Ovary (tissue), 7 donors: ENCODE measurements at regions not wholly inside any gene's neighbourhood (a gene's known extent, or its start where the extent isn't known, plus 50 kb on each side); places are given as distances from the start of the nearest gene placed in this dataset.

Experiments
- DNase-seq, 5 donors: peaks; one replicate each; pipeline ENCODE4 v3.0.0-alpha.2; 2019 to 2020
- H3K27ac ChIP-seq, 2 donors: fragments of 200-600 bp; one replicate each; pipeline versions ENCODE4 v1.5.1 to v1.8.0; 2019 to 2022
- H3K27me3 ChIP-seq: fragments of 200-600 bp; one replicate; pipeline ENCODE4 v1.8.0; 2022
- H3K36me3 ChIP-seq: fragments of 200-600 bp; sonication (generic); one replicate; pipeline ENCODE4 v1.5.1; 2019
- H3K4me1 ChIP-seq: one replicate; pipeline ENCODE4 v1.8.1; 2013; ENCODE audit warnings: mild to moderate bottlenecking, moderate library complexity; ENCODE audit not compliant: insufficient read depth
- H3K4me3 ChIP-seq: fragments of 200-600 bp; sonication (generic); one replicate; pipeline ENCODE4 v1.5.1; 2017
- H3K9me3 ChIP-seq, 2 donors: fragments of 200-600 bp in 1 of 2; sonication (generic) in 1 of 2; one replicate each; pipeline versions ENCODE4 v1.5.1 to v1.8.1; 2013 to 2019; ENCODE audit warnings: mild to moderate bottlenecking in 1 of 2, moderate library complexity in 1 of 2
- CTCF ChIP-seq, 3 donors: fragments of 450-650 bp in 2 of 3; fragments of 200-600 bp in 1 of 3; IDR thresholded peaks; one replicate each; pipeline versions ENCODE4 v1.5.1 to v1.8.0; 2016 to 2022; ENCODE audit warnings: antibody characterized with exemption in 3 of 3, mild to moderate bottlenecking in 1 of 3
- EP300 ChIP-seq: sonication (generic); formaldehyde crosslinking; IDR thresholded peaks from one replicate; pipeline ENCODE4 v1.6.1; 2017; ENCODE audit warnings: antibody characterized with exemption
- POLR2A ChIP-seq: fragments of 450-650 bp; IDR thresholded peaks from one replicate; pipeline ENCODE4 v1.6.1; 2017; ENCODE audit warnings: antibody characterized with exemption, mild to moderate bottlenecking, moderate library complexity
- WGBS, 3 donors: extraction: QIAGEN DNeasy Blood & Tissue Kit in 1 of 3; methylation state at CpG; one replicate each; pipeline versions ENCODE4 v1.1.5 to v1.1.7; 2013 to 2017; 5-methylcytosine and 5-hydroxymethylcytosine counted together
- intact Hi-C, 4 donors: fragments of 100-400 bp; cut with DNase I; formaldehyde crosslinking; loops; one replicate each; pipeline versions ENCODE4 v1.11.0 to v1.15.1; 2022 to 2023
- donor health status: DM: no; HTN: no; CAD: no; lungs with moderate emphysema.
- donor health status: DM: no; HTN: no; CAD: no.
- donor health status: Bipolar disorder and iron deficiency.
- donor health status: DM: no; HTN: no; CAD: no.
- donor health status: DM: yes; HTN: yes; CAD: no.

- H3K27me3 ChIP-seq: no peaks in the 10 kb centered on the region
- no peak for DNase-seq
- no peaks in the 10 kb centered on the region for H3K36me3 ChIP-seq
- no peaks in the 10 kb centered on the region for H3K9me3 ChIP-seq
- TF ChIP-seq EP300 (no peak), POLR2A (no peak), CTCF (IDR thresholded peaks at IDR 0.05) (no peak)
- no peak overlapping the region for H3K4me3 ChIP-seq
- peaks cover 3% of the 10 kb centered on the region for H3K4me1 ChIP-seq
- intact Hi-C loops: no loop called here
- H3K27ac ChIP-seq: no peak overlapping the region
These were observed 775.0 kb downstream of the USP25 start for GRCh38 chr21:16504766-16505165.

- H3K4me3 ChIP-seq: no peak overlapping the region
- H3K4me1 ChIP-seq: peaks cover 3% of the 10 kb centered on the region
- no peak for DNase-seq
- no peaks in the 10 kb centered on the region for H3K36me3 ChIP-seq
- TF ChIP-seq EP300 (no peak), CTCF (IDR thresholded peaks at IDR 0.05) (no peak), POLR2A (no peak)
- H3K9me3 ChIP-seq: no peaks in the 10 kb centered on the region
- 20 to 44% (median 29%) methylated on average over 3 of the region's 3 CpGs for WGBS, 3 donors
- no peaks in the 10 kb centered on the region for H3K27me3 ChIP-seq
- no peak overlapping the region for H3K27ac ChIP-seq
- intact Hi-C loops: no loop called here
These were observed 779.7 kb downstream of the USP25 start for GRCh38 chr21:16509476-16509875.

GRCh38 chr21:16514316-16514715, 784.5 kb downstream of the USP25 start:
- 95 to 96% (median 96%) methylated on average over 2 of the region's 2 CpGs for WGBS, 3 donors
- DNase-seq: no peak
- Histone ChIP-seq H3K4me3 (no peak overlapping the region), H3K36me3 (no peaks in the 10 kb centered on the region), H3K27ac (no peak overlapping the region), H3K27me3 (no peaks in the 10 kb centered on the region), H3K9me3 (no peaks in the 10 kb centered on the region), H3K4me1 (peaks cover 3% of the 10 kb centered on the region)
- TF ChIP-seq CTCF (IDR thresholded peaks at IDR 0.05) (no peak), EP300 (no peak), POLR2A (no peak)
- intact Hi-C loops: no loop called here

GRCh38 chr21:16517383-16517782, 787.6 kb downstream of the USP25 start:
- no peak overlapping the region for H3K4me3 ChIP-seq
- H3K27me3 ChIP-seq: no peaks in the 10 kb centered on the region
- TF ChIP-seq POLR2A: no peak
- no peak for TF ChIP-seq CTCF (IDR thresholded peaks at IDR 0.05)
- intact Hi-C loops: no loop called here
- H3K9me3 ChIP-seq: no peaks in the 10 kb centered on the region
- no peak for DNase-seq
- WGBS, 3 donors: 97 to 100% (median 97%) methylated on average over 1 of the region's 1 CpG
- H3K36me3 ChIP-seq: no peaks in the 10 kb centered on the region
- H3K27ac ChIP-seq: no peak overlapping the region
- H3K4me1 ChIP-seq: peaks cover 2% of the 10 kb centered on the region

- Histone ChIP-seq H3K36me3 (no peaks in the 10 kb centered on the region), H3K4me1 (peaks cover 2% of the 10 kb centered on the region), H3K9me3 (no peaks in the 10 kb centered on the region), H3K27me3 (no peaks in the 10 kb centered on the region), H3K4me3 (no peak overlapping the region), H3K27ac (no peak overlapping the region)
- intact Hi-C loops: no loop called here
- TF ChIP-seq CTCF (IDR thresholded peaks at IDR 0.05): no peak
- TF ChIP-seq POLR2A: no peak
- TF ChIP-seq EP300: no peak
- DNase-seq: no peak
- WGBS, 3 donors: 80 to 90% (median 86%) methylated on average over 2 of the region's 2 CpGs
These were observed 789.3 kb downstream of the USP25 start for GRCh38 chr21:16519036-16519435.
